ENCODE measurements at regions not wholly inside any gene's neighbourhood (a gene's known extent, or its start where the extent isn't known, plus 50 kb on each side); places are given as distances from the start of the nearest gene placed in this dataset.

- TF ChIP-seq ZNF138 (CRISPR knock-in tag; IDR thresholded peaks at IDR 0.05; ENCODE audit: low read depth), result no peak
- no peak for TF ChIP-seq PAF1 (CRISPR knock-in tag; IDR thresholded peaks at IDR 0.05)
- H3K9me3 ChIP-seq (ENCODE audit: low read length), result peaks cover 19% of the 10 kb centered on the region
- no peaks in the 10 kb centered on the region for H3K27me3 ChIP-seq (ENCODE audit: control insufficient read depth in 1 of 2, insufficient read depth in 2 of 2, low read length in 2 of 2)
- no peak overlapping the region for H3K4me2 ChIP-seq (ENCODE audit: low read depth, low read length)
- no peaks in the 10 kb centered on the region for H3K79me2 ChIP-seq (ENCODE audit: insufficient read depth, low read length)
- no peaks in the 10 kb centered on the region for H4K20me1 ChIP-seq (ENCODE audit: insufficient read depth, low read length)
- in situ Hi-C loops (cut with HindIII; ENCODE audit: extremely low pct_ligation_motif_present, low pct_unique_long_range_greater_than_20kb) (no loop called here), intact Hi-C loops (cut with micrococcal nuclease; ENCODE audit: unreplicated experiment) (no loop called here)
- FAIRE-seq (no peak), DNase-seq (ENCODE audit: low spot score) (no peak), ATAC-seq (no peak)
- no peak overlapping the region for H2AFZ ChIP-seq (ENCODE audit: low read length)
- H3K9ac ChIP-seq (ENCODE audit: insufficient read depth, low read depth, low read length), result no peak overlapping the region
- no peak overlapping the region for H3K4me3 ChIP-seq (replicated peaks in 1 of 3; ENCODE audit: insufficient read depth in 1 of 3, low read depth in 2 of 3, low read length in 3 of 3)
- BruUV-seq (replicated peaks), result no TSS peak
- ChIA-PET CTCF (ENCODE audit: low intra/inter-chr PET ratio, low total read pairs) (no interaction called here), POLR2A (no interaction called here)
- H3K27ac ChIP-seq (ENCODE audit: extremely low read length, insufficient read depth, low read length), result no peak overlapping the region
- no peaks in the 10 kb centered on the region for H3K36me3 ChIP-seq (replicated peaks in 1 of 2; ENCODE audit: control insufficient read depth in 1 of 2, insufficient read depth in 2 of 2, low read length in 2 of 2)
- H3K4me1 ChIP-seq (ENCODE audit: insufficient read depth, low read length), result no peaks in the 10 kb centered on the region
Measured at GRCh38 chr3:99474776-99475175, 163.6 kb upstream of the COL8A1 start.

GRCh38 chr3:99473321-99473751 lies 165.1 kb upstream of the COL8A1 start:
- DNase-seq (ENCODE audit: low spot score) (no peak), ATAC-seq (no peak), FAIRE-seq (no peak)
- Histone ChIP-seq H3K27me3 (ENCODE audit: control insufficient read depth in 1 of 2, insufficient read depth in 2 of 2, low read length in 2 of 2) (no peaks in the 10 kb centered on the region), H3K36me3 (replicated peaks in 1 of 2; ENCODE audit: control insufficient read depth in 1 of 2, insufficient read depth in 2 of 2, low read length in 2 of 2) (no peaks in the 10 kb centered on the region), H2AFZ (ENCODE audit: low read length) (no peak overlapping the region), H3K4me3 (replicated peaks in 1 of 3; ENCODE audit: insufficient read depth in 1 of 3, low read depth in 2 of 3, low read length in 3 of 3) (no peak overlapping the region), H3K79me2 (ENCODE audit: insufficient read depth, low read length) (no peaks in the 10 kb centered on the region), H4K20me1 (ENCODE audit: insufficient read depth, low read length) (no peaks in the 10 kb centered on the region), H3K9me3 (ENCODE audit: low read length) (peaks cover 11% of the 10 kb centered on the region), H3K9ac (ENCODE audit: insufficient read depth, low read depth, low read length) (no peak overlapping the region), H3K27ac (ENCODE audit: extremely low read length, insufficient read depth, low read length) (no peak overlapping the region), H3K4me1 (ENCODE audit: insufficient read depth, low read length) (no peaks in the 10 kb centered on the region), H3K4me2 (ENCODE audit: low read depth, low read length) (no peak overlapping the region)
- ChIA-PET POLR2A (no interaction called here), CTCF (ENCODE audit: low intra/inter-chr PET ratio, low total read pairs) (no interaction called here)
- BruUV-seq (replicated peaks), result no TSS peak
- intact Hi-C loops (cut with micrococcal nuclease; ENCODE audit: unreplicated experiment) (no loop called here), in situ Hi-C loops (cut with HindIII; ENCODE audit: extremely low pct_ligation_motif_present, low pct_unique_long_range_greater_than_20kb) (no loop called here)
- 9% methylated on average over 2 of the region's 2 CpGs for WGBS (ENCODE audit: low lambda C conversion rate)
- no peak for TF ChIP-seq CBX5 (CRISPR knock-in tag; IDR thresholded peaks at IDR 0.05; ENCODE audit: borderline replicate concordance)

- in situ Hi-C loops (cut with HindIII; ENCODE audit: extremely low pct_ligation_motif_present, low pct_unique_long_range_greater_than_20kb) (no loop called here), intact Hi-C loops (cut with micrococcal nuclease; ENCODE audit: unreplicated experiment) (no loop called here)
- Histone ChIP-seq H3K79me2 (ENCODE audit: insufficient read depth, low read length) (no peaks in the 10 kb centered on the region), H2AFZ (ENCODE audit: low read length) (no peak overlapping the region), H3K9ac (ENCODE audit: insufficient read depth, low read depth, low read length) (no peak overlapping the region), H3K27me3 (ENCODE audit: control insufficient read depth in 1 of 2, insufficient read depth in 2 of 2, low read length in 2 of 2) (no peaks in the 10 kb centered on the region), H3K4me2 (ENCODE audit: low read depth, low read length) (no peak overlapping the region), H3K9me3 (ENCODE audit: low read length) (peaks cover 4% of the 10 kb centered on the region), H4K20me1 (ENCODE audit: insufficient read depth, low read length) (no peaks in the 10 kb centered on the region), H3K36me3 (replicated peaks in 1 of 2; ENCODE audit: control insufficient read depth in 1 of 2, insufficient read depth in 2 of 2, low read length in 2 of 2) (no peaks in the 10 kb centered on the region), H3K4me1 (ENCODE audit: insufficient read depth, low read length) (no peaks in the 10 kb centered on the region), H3K27ac (ENCODE audit: extremely low read length, insufficient read depth, low read length) (no peak overlapping the region), H3K4me3 (replicated peaks in 1 of 3; ENCODE audit: insufficient read depth in 1 of 3, low read depth in 2 of 3, low read length in 3 of 3) (no peak overlapping the region)
- 0% methylated on average over 3 of the region's 3 CpGs for WGBS (ENCODE audit: low lambda C conversion rate)
- ChIA-PET CTCF (ENCODE audit: low intra/inter-chr PET ratio, low total read pairs) (no interaction called here), POLR2A (no interaction called here)
- ATAC-seq (no peak), FAIRE-seq (no peak), DNase-seq (ENCODE audit: low spot score) (no peak)
- no peak for TF ChIP-seq SOX6 (IDR thresholded peaks at IDR 0.05)
- TF ChIP-seq SOX6 (CRISPR knock-in tag; IDR thresholded peaks at IDR 0.05), result no peak
- TF ChIP-seq ZNF816 (CRISPR knock-in tag; IDR thresholded peaks at IDR 0.05; ENCODE audit: borderline replicate concordance), result no peak
- no TSS peak for BruUV-seq (replicated peaks)
Measured at GRCh38 chr3:99472385-99472784, 166.0 kb upstream of the COL8A1 start.

All from HepG2 (cell line).